ENCODE measurements at regions not wholly inside any gene's neighbourhood (a gene's known extent, or its start where the extent isn't known, plus 50 kb on each side); places are given as distances from the start of the nearest gene placed in this dataset.

GRCh38 chr4:128481752-128482480, 194.3 kb upstream of the PGRMC2 start:
- DNase-seq (ENCODE audit: low spot score in 2 of 2), result no peak
- TF ChIP-seq POLR2A (IDR thresholded peaks at IDR 0.05), result no peak
- no peak for TF ChIP-seq CTCF (IDR thresholded peaks at IDR 0.05)
- H3K4me3 ChIP-seq (ENCODE audit: low read depth, poor library complexity, severe bottlenecking), result no peak overlapping the region
- intact Hi-C loops (cut with DNase I; ENCODE audit: low total_unique reads), result no loop called here
- 68 to 74% methylated on average over 1 of the region's 1 CpG for WGBS, 2 donors

GRCh38 chr4:128480945-128481344, 193.3 kb upstream of the PGRMC2 start:
- TF ChIP-seq POLR2A (IDR thresholded peaks at IDR 0.05) (no peak), CTCF (IDR thresholded peaks at IDR 0.05) (no peak)
- 97 to 100% methylated on average over 1 of the region's 1 CpG for WGBS, 2 donors
- DNase-seq (ENCODE audit: low spot score in 2 of 2), result no peak
- H3K4me3 ChIP-seq (ENCODE audit: low read depth, poor library complexity, severe bottlenecking), result no peak overlapping the region
- intact Hi-C loops (cut with DNase I; ENCODE audit: low total_unique reads), result no loop called here

- intact Hi-C loops (cut with DNase I; ENCODE audit: low total_unique reads), result no loop called here
Observed at GRCh38 chr4:128477540-128477939, 189.9 kb upstream of the PGRMC2 start.

GRCh38 chr4:128475597-128475996, 188.0 kb upstream of the PGRMC2 start:
- intact Hi-C loops (cut with DNase I; ENCODE audit: low total_unique reads), result no loop called here
- no peak for DNase-seq (ENCODE audit: low spot score in 2 of 2)
- TF ChIP-seq CTCF (IDR thresholded peaks at IDR 0.05) (no peak), POLR2A (IDR thresholded peaks at IDR 0.05) (no peak)
- H3K4me3 ChIP-seq (ENCODE audit: low read depth, poor library complexity, severe bottlenecking), result no peak overlapping the region
- WGBS, 2 donors, result 100% methylated on average over 1 of the region's 1 CpG

More at GRCh38 chr4:128477540-128477939, 189.9 kb upstream of the PGRMC2 start:
- H3K4me3 ChIP-seq (ENCODE audit: low read depth, poor library complexity, severe bottlenecking), result no peak overlapping the region
- no peak for DNase-seq (ENCODE audit: low spot score in 2 of 2)
- 55 to 63% methylated on average over 4 of the region's 4 CpGs for WGBS, 2 donors
- TF ChIP-seq POLR2A (IDR thresholded peaks at IDR 0.05) (no peak), CTCF (IDR thresholded peaks at IDR 0.05) (no peak)

GRCh38 chr4:128471576-128471975, 184.0 kb upstream of the PGRMC2 start:
- no peak for TF ChIP-seq POLR2A (IDR thresholded peaks at IDR 0.05)
- no peak for TF ChIP-seq CTCF (IDR thresholded peaks at IDR 0.05)
- WGBS, 2 donors, result 92 to 97% methylated on average over 2 of the region's 2 CpGs
- intact Hi-C loops (cut with DNase I; ENCODE audit: low total_unique reads), result no loop called here

More at GRCh38 chr4:128471576-128471975, 184.0 kb upstream of the PGRMC2 start:
- DNase-seq (ENCODE audit: low spot score in 2 of 2), result no peak
- no peak overlapping the region for H3K4me3 ChIP-seq (ENCODE audit: low read depth, poor library complexity, severe bottlenecking)

Data from lower leg skin (tissue), 4 donors.